ENCODE measurements at regions not wholly inside any gene's neighbourhood (a gene's known extent, or its start where the extent isn't known, plus 50 kb on each side); places are given as distances from the start of the nearest gene placed in this dataset.

- DNase-seq: peak in 1 of 2 experiments; percentile 7
- Mint-ChIP-seq H3K27ac (ENCODE audit: unreplicated experiment) (no peak overlapping the region), H3K36me3 (ENCODE audit: insufficient read depth, unreplicated experiment) (no peaks in the 10 kb centered on the region), H3K4me3 (ENCODE audit: unreplicated experiment) (no peak overlapping the region), H3K27me3 (ENCODE audit: insufficient read depth, unreplicated experiment) (peaks cover 33% of the 10 kb centered on the region), H3K9me3 (ENCODE audit: unreplicated experiment) (no peaks in the 10 kb centered on the region), H3K4me1 (ENCODE audit: low read depth, unreplicated experiment) (no peaks in the 10 kb centered on the region)
- intact Hi-C loops (cut with micrococcal nuclease; ENCODE audit: unreplicated experiment): no loop called here
- BruUV-seq (replicated peaks): no TSS peak
- H3K27me3 ChIP-seq (replicated peaks; ENCODE audit: control insufficient read depth, insufficient read depth, low read length): no peaks in the 10 kb centered on the region
- POLR2A ChIA-PET: no interaction called here
- no peaks in the 10 kb centered on the region for H3K36me3 ChIP-seq (ENCODE audit: control insufficient read depth, insufficient read depth, low read length)
- CTCF ChIA-PET: interaction anchor here (0.5 to 2.4 kb wide), 4 partner anchors 16 to 689 kb away, joined by 3 to 24 read pairs (median 6); no protein-coding TSS in a partner anchor
- H3K9me3 ChIP-seq: no peaks in the 10 kb centered on the region
- H3K4me1 ChIP-seq: no peaks in the 10 kb centered on the region
- H3K4me3 ChIP-seq (ENCODE audit: low read depth, low read length): no peak overlapping the region
- TF ChIP-seq, protein P1, sequence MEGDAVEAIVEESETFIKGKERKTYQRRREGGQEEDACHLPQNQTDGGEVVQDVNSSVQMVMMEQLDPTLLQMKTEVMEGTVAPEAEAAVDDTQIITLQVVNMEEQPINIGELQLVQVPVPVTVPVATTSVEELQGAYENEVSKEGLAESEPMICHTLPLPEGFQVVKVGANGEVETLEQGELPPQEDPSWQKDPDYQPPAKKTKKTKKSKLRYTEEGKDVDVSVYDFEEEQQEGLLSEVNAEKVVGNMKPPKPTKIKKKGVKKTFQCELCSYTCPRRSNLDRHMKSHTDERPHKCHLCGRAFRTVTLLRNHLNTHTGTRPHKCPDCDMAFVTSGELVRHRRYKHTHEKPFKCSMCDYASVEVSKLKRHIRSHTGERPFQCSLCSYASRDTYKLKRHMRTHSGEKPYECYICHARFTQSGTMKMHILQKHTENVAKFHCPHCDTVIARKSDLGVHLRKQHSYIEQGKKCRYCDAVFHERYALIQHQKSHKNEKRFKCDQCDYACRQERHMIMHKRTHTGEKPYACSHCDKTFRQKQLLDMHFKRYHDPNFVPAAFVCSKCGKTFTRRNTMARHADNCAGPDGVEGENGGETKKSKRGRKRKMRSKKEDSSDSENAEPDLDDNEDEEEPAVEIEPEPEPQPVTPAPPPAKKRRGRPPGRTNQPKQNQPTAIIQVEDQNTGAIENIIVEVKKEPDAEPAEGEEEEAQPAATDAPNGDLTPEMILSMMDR (IDR thresholded peaks at IDR 0.05; ENCODE audit: insufficient read depth in 1 of 2, low read depth in 1 of 2, low read length in 1 of 2, severe bottlenecking in 1 of 2, unreplicated experiment in 1 of 2): peak in 1 of 2 experiments; percentile 46
Measured at GRCh38 chr1:18556364-18556763, 74.3 kb upstream of the PAX7 start.

DNA sequence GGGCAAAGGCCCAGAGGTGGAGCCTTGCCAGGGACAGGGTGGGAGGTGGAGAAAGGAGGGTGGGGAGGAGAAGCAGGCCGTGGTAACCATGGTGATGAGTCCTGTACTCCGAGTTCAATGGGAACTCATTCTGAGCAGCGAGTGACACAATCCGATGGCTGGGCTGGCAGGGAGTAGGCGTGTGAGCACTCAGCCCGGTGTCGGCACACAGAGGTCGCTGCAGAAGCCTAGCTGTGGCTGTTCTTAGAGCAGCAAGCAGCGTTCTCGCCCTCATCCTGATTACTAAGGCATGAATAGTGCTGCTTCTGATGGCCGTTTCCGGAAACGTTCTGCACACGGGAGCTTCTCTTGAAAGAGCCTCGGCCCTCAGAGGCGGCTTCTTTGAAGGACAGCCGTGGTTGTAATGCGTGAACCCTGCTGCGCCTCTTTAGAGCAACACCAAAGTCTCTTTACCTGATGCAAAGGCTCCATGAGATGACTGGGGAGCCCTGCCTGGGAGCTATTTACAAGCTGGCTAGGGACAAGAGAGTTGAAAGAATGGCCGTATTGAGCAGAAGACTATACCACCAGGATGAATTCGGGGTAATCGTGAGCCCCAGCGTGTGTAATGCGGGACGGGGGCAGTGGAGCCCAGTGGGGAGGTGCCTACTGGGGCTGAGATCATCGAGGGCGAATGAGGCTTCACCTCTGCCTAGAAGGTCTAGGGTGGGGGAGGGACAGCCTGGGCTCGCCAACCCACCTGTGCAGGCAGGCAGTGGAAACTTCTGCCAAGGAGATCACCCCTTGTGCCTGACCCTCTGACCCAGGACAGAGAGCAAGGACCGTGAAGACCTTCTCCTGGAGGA is 72.8 kb upstream of the PAX7 start:
- Histone ChIP-seq H3K36me3 (ENCODE audit: control insufficient read depth, insufficient read depth, low read length) (no peaks in the 10 kb centered on the region), H3K4me3 (ENCODE audit: low read depth, low read length) (no peak overlapping the region), H3K27me3 (replicated peaks; ENCODE audit: control insufficient read depth, insufficient read depth, low read length) (no peaks in the 10 kb centered on the region), H3K4me1 (no peaks in the 10 kb centered on the region), H3K9me3 (no peaks in the 10 kb centered on the region)
- Mint-ChIP-seq H3K4me1 (ENCODE audit: low read depth, unreplicated experiment) (no peaks in the 10 kb centered on the region), H3K4me3 (ENCODE audit: unreplicated experiment) (no peak overlapping the region), H3K36me3 (ENCODE audit: insufficient read depth, unreplicated experiment) (no peaks in the 10 kb centered on the region), H3K9me3 (ENCODE audit: unreplicated experiment) (no peaks in the 10 kb centered on the region), H3K27me3 (ENCODE audit: insufficient read depth, unreplicated experiment) (peaks cover 30% of the 10 kb centered on the region), H3K27ac (ENCODE audit: unreplicated experiment) (no peak overlapping the region)
- intact Hi-C loops (cut with micrococcal nuclease; ENCODE audit: unreplicated experiment): no loop called here
- BruUV-seq (replicated peaks): no TSS peak
- TF ChIP-seq, protein P1 (IDR thresholded peaks at IDR 0.05; ENCODE audit: insufficient read depth in 1 of 2, low read depth in 1 of 2, low read length in 1 of 2, severe bottlenecking in 1 of 2, unreplicated experiment in 1 of 2): no peak
- ChIA-PET CTCF (interaction anchor here (1.7 kb wide), 1 partner anchor 18 kb away, joined by 9 read pairs; no protein-coding TSS in a partner anchor), POLR2A (no interaction called here)
- peak in 1 of 2 experiments; percentile 7 for DNase-seq

- Histone ChIP-seq H3K4me3 (ENCODE audit: low read depth, low read length) (no peak overlapping the region), H3K9me3 (no peaks in the 10 kb centered on the region), H3K36me3 (ENCODE audit: control insufficient read depth, insufficient read depth, low read length) (no peaks in the 10 kb centered on the region), H3K27me3 (replicated peaks; ENCODE audit: control insufficient read depth, insufficient read depth, low read length) (no peaks in the 10 kb centered on the region), H3K4me1 (no peaks in the 10 kb centered on the region)
- BruUV-seq (replicated peaks): no TSS peak
- Mint-ChIP-seq H3K4me3 (ENCODE audit: unreplicated experiment) (no peak overlapping the region), H3K36me3 (ENCODE audit: insufficient read depth, unreplicated experiment) (no peaks in the 10 kb centered on the region), H3K4me1 (ENCODE audit: low read depth, unreplicated experiment) (no peaks in the 10 kb centered on the region), H3K27ac (ENCODE audit: unreplicated experiment) (no peak overlapping the region), H3K27me3 (ENCODE audit: insufficient read depth, unreplicated experiment) (peaks cover 24% of the 10 kb centered on the region), H3K9me3 (ENCODE audit: unreplicated experiment) (no peaks in the 10 kb centered on the region)
- ChIA-PET POLR2A (no interaction called here), CTCF (interaction anchor here (1.1 kb wide), 1 partner anchor 15 kb away, joined by 6 read pairs; no protein-coding TSS in a partner anchor)
- TF ChIP-seq, protein P1 (IDR thresholded peaks at IDR 0.05; ENCODE audit: insufficient read depth in 1 of 2, low read depth in 1 of 2, low read length in 1 of 2, severe bottlenecking in 1 of 2, unreplicated experiment in 1 of 2): peak in 1 of 2 experiments; percentile 22
- peak in 1 of 2 experiments; percentile 11 for DNase-seq
- intact Hi-C loops (cut with micrococcal nuclease; ENCODE audit: unreplicated experiment): no loop called here
Measured at GRCh38 chr1:18560692-18561091, 70.0 kb upstream of the PAX7 start.
